HL-60 (cell line): ENCODE measurements at regions not wholly inside any gene's neighbourhood (a gene's known extent, or its start where the extent isn't known, plus 50 kb on each side); places are given as distances from the start of the nearest gene placed in this dataset.

Source experiments
- DNase-seq, 2 experiments: peaks; one replicate each; pipeline ENCODE4 v3.0.0-alpha.2; 2010 to 2020; ENCODE audit warnings: low read depth in 1 of 2, low spot score in 1 of 2
- H3K27ac ChIP-seq: fragments of 250-450 bp; sonication (Bioruptor Pico); replicated peaks from 2 replicates; pipeline ENCODE4 v1.5.1; 2020; ENCODE audit warnings: mild to moderate bottlenecking, moderate library complexity
- H3K27me3 ChIP-seq: fragments of 250-450 bp; sonication (Bioruptor Pico); 2 replicates; pipeline ENCODE4 v1.5.1; 2021; ENCODE audit warnings: mild to moderate bottlenecking, moderate library complexity; ENCODE audit not compliant: insufficient read depth, poor library complexity, severe bottlenecking
- H3K4me3 ChIP-seq: replicated peaks from 2 replicates; pipeline ENCODE4 v1.5.1; 2011; ENCODE audit warnings: mild to moderate bottlenecking, control low read depth, low read length; ENCODE audit not compliant: insufficient read depth
- GABPA ChIP-seq: IDR thresholded peaks from 2 replicates; pipeline ENCODE4 v1.6.1; 2012; ENCODE audit warnings: low read depth
- POLR2AphosphoS5 ChIP-seq: IDR thresholded peaks from 2 replicates; pipeline ENCODE4 v1.6.1; 2012; ENCODE audit warnings: low read depth
- SPI1 ChIP-seq: IDR thresholded peaks from 2 replicates; pipeline ENCODE4 v1.6.1; 2012; ENCODE audit warnings: low read depth, mild to moderate bottlenecking, borderline replicate concordance
- TF ChIP-seq, protein P1 (sequence below): IDR thresholded peaks from one replicate; pipeline ENCODE4 v1.5.1; 2011; ENCODE audit warnings: low read length, control low read depth, inconsistent platforms; ENCODE audit not compliant: insufficient read depth
- TF ChIP-seq, protein P2 (sequence below): IDR thresholded peaks from 2 replicates; pipeline ENCODE4 v1.6.1; 2012; ENCODE audit warnings: low read depth; ENCODE audit not compliant: insufficient replicate concordance

DNA sequence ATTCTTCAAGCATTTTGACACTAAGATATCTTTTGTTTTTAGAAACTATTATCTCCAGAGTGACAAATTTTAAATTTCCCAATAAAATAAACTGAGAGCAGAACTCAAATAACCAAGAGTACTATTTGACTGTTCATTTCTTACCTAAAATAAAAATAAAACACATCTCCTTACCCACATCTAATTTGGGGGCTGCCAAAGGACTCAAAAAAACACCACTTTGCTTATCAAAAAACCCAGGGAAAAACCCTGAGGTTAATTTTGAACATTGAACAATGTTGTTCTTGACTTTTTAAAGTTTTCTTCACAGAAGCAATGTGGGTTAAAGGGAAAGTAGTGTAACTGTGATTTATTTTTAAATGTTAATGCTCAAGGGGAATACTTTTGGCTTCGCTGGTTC lies 243.0 kb upstream of the HHIP start:
- TF ChIP-seq GABPA (no peak), POLR2AphosphoS5 (no peak), SPI1 (no peak)
- TF ChIP-seq, protein P1, sequence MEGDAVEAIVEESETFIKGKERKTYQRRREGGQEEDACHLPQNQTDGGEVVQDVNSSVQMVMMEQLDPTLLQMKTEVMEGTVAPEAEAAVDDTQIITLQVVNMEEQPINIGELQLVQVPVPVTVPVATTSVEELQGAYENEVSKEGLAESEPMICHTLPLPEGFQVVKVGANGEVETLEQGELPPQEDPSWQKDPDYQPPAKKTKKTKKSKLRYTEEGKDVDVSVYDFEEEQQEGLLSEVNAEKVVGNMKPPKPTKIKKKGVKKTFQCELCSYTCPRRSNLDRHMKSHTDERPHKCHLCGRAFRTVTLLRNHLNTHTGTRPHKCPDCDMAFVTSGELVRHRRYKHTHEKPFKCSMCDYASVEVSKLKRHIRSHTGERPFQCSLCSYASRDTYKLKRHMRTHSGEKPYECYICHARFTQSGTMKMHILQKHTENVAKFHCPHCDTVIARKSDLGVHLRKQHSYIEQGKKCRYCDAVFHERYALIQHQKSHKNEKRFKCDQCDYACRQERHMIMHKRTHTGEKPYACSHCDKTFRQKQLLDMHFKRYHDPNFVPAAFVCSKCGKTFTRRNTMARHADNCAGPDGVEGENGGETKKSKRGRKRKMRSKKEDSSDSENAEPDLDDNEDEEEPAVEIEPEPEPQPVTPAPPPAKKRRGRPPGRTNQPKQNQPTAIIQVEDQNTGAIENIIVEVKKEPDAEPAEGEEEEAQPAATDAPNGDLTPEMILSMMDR: no peak
- TF ChIP-seq, protein P2, sequence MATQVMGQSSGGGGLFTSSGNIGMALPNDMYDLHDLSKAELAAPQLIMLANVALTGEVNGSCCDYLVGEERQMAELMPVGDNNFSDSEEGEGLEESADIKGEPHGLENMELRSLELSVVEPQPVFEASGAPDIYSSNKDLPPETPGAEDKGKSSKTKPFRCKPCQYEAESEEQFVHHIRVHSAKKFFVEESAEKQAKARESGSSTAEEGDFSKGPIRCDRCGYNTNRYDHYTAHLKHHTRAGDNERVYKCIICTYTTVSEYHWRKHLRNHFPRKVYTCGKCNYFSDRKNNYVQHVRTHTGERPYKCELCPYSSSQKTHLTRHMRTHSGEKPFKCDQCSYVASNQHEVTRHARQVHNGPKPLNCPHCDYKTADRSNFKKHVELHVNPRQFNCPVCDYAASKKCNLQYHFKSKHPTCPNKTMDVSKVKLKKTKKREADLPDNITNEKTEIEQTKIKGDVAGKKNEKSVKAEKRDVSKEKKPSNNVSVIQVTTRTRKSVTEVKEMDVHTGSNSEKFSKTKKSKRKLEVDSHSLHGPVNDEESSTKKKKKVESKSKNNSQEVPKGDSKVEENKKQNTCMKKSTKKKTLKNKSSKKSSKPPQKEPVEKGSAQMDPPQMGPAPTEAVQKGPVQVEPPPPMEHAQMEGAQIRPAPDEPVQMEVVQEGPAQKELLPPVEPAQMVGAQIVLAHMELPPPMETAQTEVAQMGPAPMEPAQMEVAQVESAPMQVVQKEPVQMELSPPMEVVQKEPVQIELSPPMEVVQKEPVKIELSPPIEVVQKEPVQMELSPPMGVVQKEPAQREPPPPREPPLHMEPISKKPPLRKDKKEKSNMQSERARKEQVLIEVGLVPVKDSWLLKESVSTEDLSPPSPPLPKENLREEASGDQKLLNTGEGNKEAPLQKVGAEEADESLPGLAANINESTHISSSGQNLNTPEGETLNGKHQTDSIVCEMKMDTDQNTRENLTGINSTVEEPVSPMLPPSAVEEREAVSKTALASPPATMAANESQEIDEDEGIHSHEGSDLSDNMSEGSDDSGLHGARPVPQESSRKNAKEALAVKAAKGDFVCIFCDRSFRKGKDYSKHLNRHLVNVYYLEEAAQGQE: no peak
- Histone ChIP-seq H3K4me3 (no peak overlapping the region), H3K27ac (no peak overlapping the region), H3K27me3 (no peaks in the 10 kb centered on the region)
- no peak for DNase-seq

DNA sequence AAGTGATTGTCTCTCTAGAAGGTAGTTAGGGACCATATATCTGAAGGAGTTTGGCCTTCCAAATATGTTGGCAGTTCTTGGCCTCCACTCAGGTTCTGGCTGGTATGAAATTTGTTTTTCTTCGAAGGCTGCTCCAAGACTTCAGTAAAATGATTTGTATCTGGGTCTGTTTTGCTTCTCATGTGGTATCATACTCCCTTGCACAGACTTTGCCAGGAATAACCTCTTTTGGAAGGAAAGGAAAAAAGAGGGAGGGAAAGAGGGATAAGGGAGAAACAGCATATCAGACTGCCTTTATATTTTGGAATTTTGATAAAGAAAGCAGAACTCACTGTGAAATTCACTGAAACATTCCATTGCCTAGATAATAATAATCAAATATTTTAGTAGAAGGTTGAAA lies 242.1 kb upstream of the HHIP start:
- H3K27me3 ChIP-seq: no peaks in the 10 kb centered on the region
- DNase-seq: no peak
- H3K4me3 ChIP-seq: no peak overlapping the region
- TF ChIP-seq, protein P2: no peak
- TF ChIP-seq POLR2AphosphoS5: no peak
- no peak for TF ChIP-seq GABPA
- TF ChIP-seq SPI1: no peak
- TF ChIP-seq, protein P1: no peak
- H3K27ac ChIP-seq: no peak overlapping the region

DNA sequence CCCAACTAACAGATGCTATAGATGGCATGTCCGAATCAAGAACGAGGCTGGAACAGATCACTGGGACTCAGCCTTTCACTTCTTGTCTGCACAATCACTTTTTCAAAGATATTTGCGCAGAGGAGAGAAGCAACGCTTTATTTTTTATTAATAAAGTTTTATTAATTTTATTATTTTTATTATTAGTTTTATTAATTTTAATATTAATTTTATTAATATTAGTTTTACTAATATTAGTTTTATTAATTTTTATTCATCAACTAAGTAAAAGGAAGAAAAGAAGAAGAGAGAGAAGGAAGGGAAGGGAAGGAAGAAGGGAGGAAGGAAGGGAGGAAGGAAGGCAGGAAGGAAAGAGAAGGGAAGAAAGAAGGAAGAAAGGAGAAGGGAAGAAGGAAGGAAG lies 236.4 kb upstream of the HHIP start:
- Histone ChIP-seq H3K27me3 (no peaks in the 10 kb centered on the region), H3K27ac (no peak overlapping the region), H3K4me3 (no peak overlapping the region)
- no peak for DNase-seq
- TF ChIP-seq GABPA (no peak), POLR2AphosphoS5 (no peak), SPI1 (no peak)
- TF ChIP-seq, protein P1: no peak
- TF ChIP-seq, protein P2: no peak
